ENCODE measurements at regions not wholly inside any gene's neighbourhood (a gene's known extent, or its start where the extent isn't known, plus 50 kb on each side); places are given as distances from the start of the nearest gene placed in this dataset.
A peak's percentile ranks its signal among the peaks of the same experiment; 100 is the strongest.

DNA sequence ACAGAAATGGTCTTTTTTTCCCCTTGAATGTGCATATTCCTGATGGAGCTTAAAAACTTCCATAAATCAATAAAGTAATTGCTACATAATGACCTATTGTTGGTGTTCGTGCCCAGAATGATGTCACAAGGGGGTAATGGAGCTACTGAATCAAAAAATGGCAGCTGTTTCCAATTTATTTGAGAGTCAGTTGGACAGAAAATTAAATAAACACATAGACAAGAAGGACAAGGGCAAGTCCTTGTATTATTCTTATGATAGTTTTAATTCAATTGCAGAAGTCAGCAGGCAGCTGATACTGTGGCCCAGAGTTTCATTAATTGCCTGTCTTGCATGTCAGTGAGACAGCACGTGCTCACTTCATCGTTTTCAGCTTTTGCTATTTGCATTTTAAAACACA lies 473.5 kb downstream of the ETNK1 start (continued):
- TF ChIP-seq ZNF462 (CRISPR knock-in tag; IDR thresholded peaks at IDR 0.05) (no peak), JUNB (IDR thresholded peaks at IDR 0.05; ENCODE audit: unreplicated experiment) (no peak), CREB1 (CRISPR knock-in tag; IDR thresholded peaks at IDR 0.05; ENCODE audit: low read depth) (no peak)

GRCh38 chr12:23099104-23099503 lies 474.1 kb downstream of the ETNK1 start:
- H3K9me3 Mint-ChIP-seq: no peaks in the 10 kb centered on the region
- peak; percentile 75 for ATAC-seq
- TF ChIP-seq CREB1 (CRISPR knock-in tag; IDR thresholded peaks at IDR 0.05; ENCODE audit: low read depth) (no peak), STAT1 (IDR thresholded peaks at IDR 0.05; ENCODE audit: unreplicated experiment) (no peak), ETS1 (IDR thresholded peaks at IDR 0.05) (no peak), EZH2 (IDR thresholded peaks at IDR 0.05; ENCODE audit: low read depth, unreplicated experiment) (no peak), POLR2AphosphoS5 (IDR thresholded peaks at IDR 0.05; ENCODE audit: low read depth) (no peak), EZH2phosphoT487 (IDR thresholded peaks at IDR 0.05; ENCODE audit: unreplicated experiment) (no peak), ZNF114 (CRISPR knock-in tag; IDR thresholded peaks at IDR 0.05) (no peak)
- TF ChIP-seq, protein P1, sequence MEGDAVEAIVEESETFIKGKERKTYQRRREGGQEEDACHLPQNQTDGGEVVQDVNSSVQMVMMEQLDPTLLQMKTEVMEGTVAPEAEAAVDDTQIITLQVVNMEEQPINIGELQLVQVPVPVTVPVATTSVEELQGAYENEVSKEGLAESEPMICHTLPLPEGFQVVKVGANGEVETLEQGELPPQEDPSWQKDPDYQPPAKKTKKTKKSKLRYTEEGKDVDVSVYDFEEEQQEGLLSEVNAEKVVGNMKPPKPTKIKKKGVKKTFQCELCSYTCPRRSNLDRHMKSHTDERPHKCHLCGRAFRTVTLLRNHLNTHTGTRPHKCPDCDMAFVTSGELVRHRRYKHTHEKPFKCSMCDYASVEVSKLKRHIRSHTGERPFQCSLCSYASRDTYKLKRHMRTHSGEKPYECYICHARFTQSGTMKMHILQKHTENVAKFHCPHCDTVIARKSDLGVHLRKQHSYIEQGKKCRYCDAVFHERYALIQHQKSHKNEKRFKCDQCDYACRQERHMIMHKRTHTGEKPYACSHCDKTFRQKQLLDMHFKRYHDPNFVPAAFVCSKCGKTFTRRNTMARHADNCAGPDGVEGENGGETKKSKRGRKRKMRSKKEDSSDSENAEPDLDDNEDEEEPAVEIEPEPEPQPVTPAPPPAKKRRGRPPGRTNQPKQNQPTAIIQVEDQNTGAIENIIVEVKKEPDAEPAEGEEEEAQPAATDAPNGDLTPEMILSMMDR (conservative IDR thresholded peaks at IDR 0.05; ENCODE audit: low read depth in 2 of 2): no peak

More at GRCh38 chr12:23099104-23099503, 474.1 kb downstream of the ETNK1 start:
- no peaks in the 10 kb centered on the region for H3K36me3 ChIP-seq (ENCODE audit: insufficient read depth)
- Mint-ChIP-seq H3K4me3 (no peak overlapping the region), H3K27ac (no peak overlapping the region), H3K4me1 (peaks cover 24% of the 10 kb centered on the region), H3K36me3 (ENCODE audit: low read depth) (no peaks in the 10 kb centered on the region), H3K27me3 (ENCODE audit: insufficient read depth, low read depth, poor library complexity) (no peaks in the 10 kb centered on the region)
- no peak overlapping the region for H3K4me3 ChIP-seq
- no peaks in the 10 kb centered on the region for H3K9me2 ChIP-seq (ENCODE audit: insufficient read depth)
- H2AFZ ChIP-seq: no peak overlapping the region
- H3K27me3 ChIP-seq (ENCODE audit: insufficient read depth): no peaks in the 10 kb centered on the region
- no peak overlapping the region for H3K27ac ChIP-seq (ENCODE audit: low read depth)
- H3F3A ChIP-seq (replicated peaks; ENCODE audit: low read depth): no peaks in the 10 kb centered on the region
- peaks cover 26% of the 10 kb centered on the region for H3K4me1 ChIP-seq (ENCODE audit: insufficient read depth)
- no peaks in the 10 kb centered on the region for H3K79me2 ChIP-seq (replicated peaks; ENCODE audit: insufficient read depth)
- H4K20me1 ChIP-seq (replicated peaks; ENCODE audit: insufficient read depth): no peaks in the 10 kb centered on the region
- DNase-seq (ENCODE audit: low spot score): peak; percentile 7
- H3K4me2 ChIP-seq: peak overlapping the region; percentile 18

Data from GM23338 (cell line).